ENCODE measurements at regions not wholly inside any gene's neighbourhood (a gene's known extent, or its start where the extent isn't known, plus 50 kb on each side); places are given as distances from the start of the nearest gene placed in this dataset.

GRCh38 chr2:239813261-239814115 lies 211.7 kb downstream of the NDUFA10 start:
- TF ChIP-seq CTCF (IDR thresholded peaks at IDR 0.05; ENCODE audit: insufficient read depth, low read length): no peak
- no peak for TF ChIP-seq POLR2AphosphoS5 (IDR thresholded peaks at IDR 0.05; ENCODE audit: low read depth)
- no peak for TF ChIP-seq REST (IDR thresholded peaks at IDR 0.05; ENCODE audit: insufficient replicate concordance, low read depth)
